LoVo (cell line): ENCODE measurements at regions not wholly inside any gene's neighbourhood (a gene's known extent, or its start where the extent isn't known, plus 50 kb on each side); places are given as distances from the start of the nearest gene placed in this dataset.
"Not testable (repeated sequence)": the region's sequence is repeated elsewhere in the genome, so short reads cannot be mapped to it uniquely, and the experiment has no call there.

Experiments used
- DNase-seq: peaks from one replicate; pipeline ENCODE4 v3.0.0-alpha.2; 2016; ENCODE audit warnings: low spot score

DNA sequence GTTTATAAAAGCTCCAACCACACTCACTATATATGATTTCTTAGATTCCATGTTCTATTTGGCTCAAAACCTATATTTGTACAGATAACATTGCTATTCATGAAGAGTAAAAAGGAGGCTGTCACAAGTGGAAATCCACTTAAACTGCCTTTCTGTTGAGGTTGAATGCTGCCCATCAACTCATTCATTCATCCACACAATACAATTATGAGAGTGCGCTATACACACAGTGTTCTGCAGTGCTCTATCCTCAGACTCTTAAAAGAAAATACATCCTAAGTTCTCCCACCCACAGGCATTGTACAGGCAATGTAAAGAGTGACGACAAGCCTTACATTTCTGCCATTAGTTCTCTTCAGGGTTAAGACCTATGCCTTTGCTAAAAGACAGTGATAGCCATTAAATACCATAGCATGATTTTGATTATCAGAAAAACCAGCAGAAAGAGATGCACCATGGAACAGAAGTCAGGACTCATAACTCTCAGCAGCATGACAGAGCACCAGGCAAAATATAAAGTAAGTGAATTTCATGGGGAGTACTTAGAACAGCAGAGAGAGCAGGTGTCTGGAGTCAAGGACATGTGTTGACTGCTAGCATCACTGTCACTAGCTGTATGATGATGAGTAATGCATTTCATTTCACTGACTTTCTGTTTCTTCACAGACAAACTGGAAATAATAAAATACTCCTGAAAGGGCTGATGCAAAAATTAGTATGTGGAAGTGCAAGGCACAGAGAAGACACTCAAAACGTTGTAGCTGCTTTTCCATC lies 218.0 kb downstream of the RBM26 start:
- DNase-seq: no peak

GRCh38 chr13:79185580-79185979 lies 220.5 kb downstream of the RBM26 start:
- no peak for DNase-seq

DNA sequence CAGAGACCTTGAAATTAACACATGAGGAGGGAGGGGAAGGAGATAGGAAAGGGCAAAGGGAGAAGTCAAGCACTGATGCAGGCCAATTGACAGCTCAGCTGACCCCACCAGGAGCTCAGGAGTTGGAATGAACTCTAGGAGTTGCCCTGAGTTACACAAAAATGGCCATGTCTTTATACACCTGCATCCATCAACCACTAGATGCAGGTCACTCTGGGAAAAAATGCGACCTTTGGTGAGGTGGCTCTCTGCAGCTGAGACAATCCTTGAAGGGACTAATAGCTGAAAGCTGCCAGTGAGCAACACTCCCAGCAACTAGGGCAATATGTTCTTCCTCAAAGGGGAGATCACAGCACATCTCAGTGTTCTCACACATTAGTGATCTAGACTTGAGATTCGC lies 222.8 kb downstream of the RBM26 start:
- DNase-seq: no peak

DNA sequence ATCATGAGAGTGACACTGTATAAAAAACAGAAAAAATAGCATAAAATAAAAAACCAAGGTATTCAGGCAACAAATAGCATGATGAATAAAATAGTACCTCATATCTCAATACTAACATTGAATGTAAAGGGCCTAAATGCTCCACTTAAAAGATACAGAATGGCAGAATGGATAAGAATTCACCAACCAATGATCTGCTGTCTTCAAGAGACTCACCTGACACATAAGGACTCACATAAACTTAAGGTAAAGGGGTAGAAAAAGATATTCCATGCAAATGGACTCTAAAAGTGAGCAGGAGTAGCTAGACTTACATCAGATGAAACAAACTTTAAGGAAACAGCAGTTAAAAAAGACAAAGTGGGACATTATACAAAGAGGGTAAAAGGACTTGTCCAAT lies 232.4 kb downstream of the RBM26 start:
- not testable (repeated sequence) for DNase-seq

GRCh38 chr13:79172924-79173323 lies 233.1 kb downstream of the RBM26 start:
- DNase-seq: not testable (repeated sequence)

DNA sequence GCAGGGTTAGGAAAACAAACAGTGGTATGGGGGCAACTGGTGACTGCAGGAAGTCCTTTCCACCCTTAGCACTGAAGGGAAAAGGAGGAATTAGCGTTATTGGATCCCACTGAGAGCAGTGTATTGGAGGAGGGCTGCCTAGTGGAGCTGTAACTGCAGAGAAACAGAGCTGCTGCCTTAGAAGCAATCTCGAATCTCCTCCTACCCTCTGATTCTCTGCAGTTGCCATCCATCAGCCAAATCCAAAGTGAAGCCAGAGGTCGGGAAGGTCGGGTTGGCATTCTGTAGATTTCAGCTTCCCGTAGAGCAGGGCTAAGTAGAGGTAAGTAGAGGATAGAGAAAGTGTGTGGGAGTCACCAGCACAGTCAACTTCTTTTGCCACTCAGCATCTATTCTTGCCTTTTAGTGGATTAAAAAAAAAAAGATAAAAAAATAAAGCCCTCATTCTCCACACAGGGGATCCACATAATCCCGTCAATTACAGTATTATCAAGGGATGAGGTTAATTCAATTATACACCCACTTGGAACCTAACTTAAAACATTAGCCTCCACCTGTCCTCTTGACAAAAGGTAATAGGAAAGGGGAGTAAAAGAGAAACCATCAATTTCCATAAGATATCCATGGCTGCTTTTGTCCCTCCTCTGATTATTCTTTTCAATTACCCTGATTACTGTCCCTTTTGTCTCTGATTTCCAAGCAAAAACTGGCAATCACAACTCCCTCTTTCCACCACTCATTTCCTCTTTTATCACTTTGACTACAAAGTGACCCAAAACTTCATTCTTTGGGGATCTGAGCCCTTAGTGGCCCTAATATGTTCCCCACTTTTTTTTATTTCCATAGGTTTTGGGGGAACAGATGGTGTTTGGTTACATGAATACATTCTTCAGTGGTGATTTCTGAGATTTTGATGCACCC lies 234.7 kb downstream of the RBM26 start:
- no peak for DNase-seq

- DNase-seq: no peak
Observed at GRCh38 chr13:79160818-79161217, 245.2 kb downstream of the RBM26 start.

DNA sequence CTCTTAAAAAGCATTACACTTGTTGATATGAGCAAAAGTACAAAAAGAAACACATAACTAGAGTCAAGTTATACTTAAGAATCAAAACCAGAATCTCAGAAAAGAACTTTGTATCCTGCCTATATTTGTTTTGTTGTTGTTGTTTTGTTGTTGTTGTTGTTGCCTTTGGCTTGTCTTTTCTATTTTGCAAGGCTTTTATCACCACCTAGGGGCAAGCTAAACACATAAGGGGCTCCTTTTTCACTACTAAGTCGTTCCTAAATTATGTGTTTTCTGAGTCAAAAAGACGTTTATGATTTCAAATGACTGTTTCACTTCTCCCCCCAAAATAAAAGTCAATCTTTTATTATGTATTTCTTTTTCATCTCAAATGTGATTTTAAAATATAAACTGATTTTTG lies 250.2 kb downstream of the RBM26 start:
- no peak for DNase-seq

DNA sequence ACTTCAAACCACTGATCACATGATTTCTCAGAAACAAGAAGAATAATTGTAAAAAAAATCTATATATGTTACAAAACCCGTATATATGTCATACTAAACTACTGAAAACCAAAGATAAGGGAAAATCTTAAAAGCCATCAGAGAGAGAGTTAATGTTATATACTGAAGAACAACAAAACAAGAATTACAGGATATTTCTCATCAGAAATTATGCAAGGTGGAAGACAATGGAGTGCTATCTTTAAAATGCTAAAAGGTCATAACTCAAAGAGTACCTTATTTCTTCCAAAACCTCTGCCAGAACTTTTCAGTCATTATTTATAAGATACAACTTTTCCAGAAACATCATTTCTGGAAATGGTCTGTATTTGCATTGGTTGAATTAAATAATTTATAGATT lies 256.8 kb downstream of the RBM26 start:
- no peak for DNase-seq

- no peak for DNase-seq
Observed at GRCh38 chr13:79141082-79141481, 265.0 kb downstream of the RBM26 start.

- DNase-seq: peak; percentile 32
Observed at GRCh38 chr13:79128158-79128557, 277.9 kb downstream of the RBM26 start.

- no peak for DNase-seq
Observed at GRCh38 chr13:79126706-79127105, 279.3 kb downstream of the RBM26 start.

DNA sequence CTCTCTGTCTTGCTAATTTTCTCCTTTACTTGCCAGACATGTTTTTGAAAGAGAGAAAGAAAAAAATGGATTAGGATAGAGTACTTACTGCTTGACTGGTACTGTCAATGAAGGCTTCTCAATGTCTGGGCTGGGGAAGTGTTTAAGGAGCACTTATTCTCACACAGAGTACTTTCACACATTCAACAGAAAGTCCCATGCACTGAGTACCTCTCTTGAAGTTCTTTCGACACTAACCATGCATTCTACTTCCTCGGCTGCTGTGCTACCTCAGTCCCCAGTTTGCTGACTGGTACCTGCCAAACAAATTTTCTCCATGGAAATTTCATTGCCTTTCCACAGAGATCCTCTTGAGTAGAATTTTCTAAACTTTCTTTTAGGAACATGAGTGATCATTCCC lies 281.9 kb downstream of the RBM26 start:
- DNase-seq: no peak

GRCh38 chr13:79121286-79121685 lies 284.8 kb downstream of the RBM26 start:
- no peak for DNase-seq

GRCh38 chr13:79119578-79120107 lies 286.4 kb downstream of the RBM26 start:
- no peak for DNase-seq

GRCh38 chr13:79112016-79112415 lies 294.0 kb downstream of the RBM26 start:
- no peak for DNase-seq

DNA sequence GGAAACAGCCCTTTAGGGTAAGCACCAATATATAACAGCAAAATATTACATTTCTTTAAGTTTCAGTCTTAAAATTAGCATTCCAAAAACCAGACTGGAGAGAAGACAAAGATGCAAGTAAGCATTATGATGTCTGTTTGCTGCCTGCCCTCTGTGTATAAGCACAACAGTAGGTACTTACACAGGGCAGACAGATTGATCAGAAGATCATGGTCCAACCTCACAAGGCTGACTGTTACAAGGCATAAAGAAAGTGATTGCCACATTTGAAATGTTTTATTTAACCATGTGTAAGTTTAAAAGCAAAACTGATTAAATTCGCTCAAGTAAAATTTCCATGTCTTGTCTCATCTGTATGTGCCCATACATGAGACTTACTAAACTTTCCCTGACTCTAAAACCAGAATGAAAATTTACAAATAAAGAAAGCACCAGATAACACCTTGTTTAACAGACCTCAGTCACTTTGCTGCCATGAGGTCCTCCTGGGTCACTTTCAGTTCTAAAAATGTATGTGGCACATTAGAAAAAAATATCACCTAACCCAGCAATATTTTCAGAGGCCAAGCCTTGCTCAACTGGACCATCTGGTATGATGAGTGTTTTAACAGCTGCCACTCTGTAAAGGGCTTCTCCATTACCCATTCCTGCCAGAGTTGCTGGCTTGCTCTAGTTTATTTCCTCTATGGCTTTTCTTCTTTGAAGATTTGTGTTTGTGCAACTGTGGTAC lies 297.0 kb downstream of the RBM26 start:
- DNase-seq: no peak

GRCh38 chr13:79098596-79098995 lies 307.5 kb downstream of the RBM26 start:
- DNase-seq: no peak

DNA sequence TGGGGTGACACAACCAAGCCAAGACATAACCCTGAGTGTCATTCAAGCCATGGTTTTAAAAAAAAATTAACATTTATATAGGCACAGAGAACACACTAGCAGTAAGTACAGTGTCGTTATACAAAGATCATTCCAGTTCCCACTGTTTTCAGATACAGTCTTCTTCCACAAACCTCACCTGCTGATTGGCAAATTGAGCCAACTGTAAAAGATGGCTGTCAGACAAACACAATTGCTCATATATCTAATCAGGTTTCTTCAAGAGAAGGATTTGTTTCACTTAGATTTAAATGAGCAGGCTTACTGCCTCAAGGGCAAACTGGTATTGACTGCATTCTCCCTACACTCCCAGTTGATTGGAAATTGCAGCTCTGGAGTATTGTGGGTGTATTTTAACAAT lies 308.9 kb downstream of the RBM26 start:
- DNase-seq: no peak

DNA sequence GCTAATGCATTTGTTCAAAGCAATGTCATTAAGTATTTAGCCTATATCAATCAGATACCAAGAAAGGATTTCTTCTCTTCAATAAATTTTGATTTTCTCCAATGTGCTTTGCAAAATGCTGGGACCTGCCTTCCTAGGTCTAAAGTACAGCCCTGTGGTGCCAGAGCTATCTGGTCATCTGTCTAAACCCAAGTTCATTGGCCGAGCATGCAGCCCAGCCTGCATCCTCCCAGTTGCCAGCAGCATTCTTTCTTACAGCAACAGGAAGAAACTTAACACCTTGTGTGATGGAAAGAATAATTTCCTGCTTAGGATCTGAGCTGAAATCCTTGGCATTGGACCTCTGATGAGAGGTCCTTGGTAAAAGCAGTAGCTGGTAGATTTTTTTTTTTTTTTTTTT lies 310.0 kb downstream of the RBM26 start:
- DNase-seq: no peak

DNA sequence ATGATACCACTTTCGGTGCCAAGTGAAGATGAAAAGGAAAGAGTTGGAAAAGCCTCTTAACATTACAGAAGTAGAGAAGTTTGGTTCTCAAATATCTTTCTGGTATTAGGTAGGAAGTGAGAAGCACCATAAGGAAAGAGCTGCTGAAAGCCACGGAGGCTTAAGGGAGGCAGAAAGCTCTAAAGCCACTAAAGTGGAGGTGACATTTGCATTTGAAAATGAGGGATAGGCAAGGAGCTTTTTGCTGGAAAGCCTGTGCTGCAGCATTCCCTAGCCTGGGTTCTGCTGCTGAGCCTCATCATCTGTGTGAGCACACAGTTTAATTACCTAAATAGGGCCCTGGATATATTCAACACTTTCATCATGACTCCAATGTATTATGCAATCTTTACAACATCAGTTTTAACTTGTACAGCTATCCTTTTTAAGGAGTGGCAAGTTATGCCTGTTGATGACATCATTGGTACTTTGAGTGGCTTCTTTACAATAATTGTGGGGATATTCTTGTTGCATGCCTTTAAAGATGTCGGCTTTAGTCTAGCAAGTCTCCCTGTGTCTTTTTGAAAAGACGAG lies 315.4 kb downstream of the RBM26 start:
- no peak for DNase-seq
